ENCODE measurements at regions not wholly inside any gene's neighbourhood (a gene's known extent, or its start where the extent isn't known, plus 50 kb on each side); places are given as distances from the start of the nearest gene placed in this dataset.

GRCh38 chr3:21132896-21133295 is 618.1 kb downstream of the ZNF385D start:
- Histone ChIP-seq H4K8ac (ENCODE audit: extremely low read depth, insufficient read depth, low read length) (no peak overlapping the region), H3K4ac (replicated peaks; ENCODE audit: insufficient read length, low read depth, low read length) (no peak overlapping the region), H3K9me3 (ENCODE audit: insufficient read depth in 2 of 2, low read depth in 1 of 2, low read length in 1 of 2) (no peaks in the 10 kb centered on the region), H3K4me3 (ENCODE audit: extremely low read depth in 1 of 4, insufficient read depth in 2 of 4, low read depth in 3 of 4, low read length in 4 of 4) (no peak overlapping the region), H2BK120ac (replicated peaks; ENCODE audit: low read depth, low read length) (no peak overlapping the region), H2BK15ac (ENCODE audit: low read length) (no peak overlapping the region), H3K27ac (ENCODE audit: low read depth, low read length) (no peak overlapping the region), H2AK5ac (ENCODE audit: low read depth, low read length) (no peak overlapping the region), H2BK20ac (ENCODE audit: low read length) (no peak overlapping the region), H3K9ac (replicated peaks in 1 of 4; ENCODE audit: extremely low read depth in 1 of 4, low read depth in 3 of 4, low read length in 3 of 4) (no peak overlapping the region), H3K4me2 (ENCODE audit: insufficient read depth in 1 of 2, low read depth in 2 of 2, low read length in 2 of 2) (no peak overlapping the region), H2BK5ac (ENCODE audit: low read depth, low read length) (no peak overlapping the region), H3K36me3 (ENCODE audit: control insufficient read depth in 2 of 4, insufficient read depth in 4 of 4, low read length in 3 of 4) (no peaks in the 10 kb centered on the region), H3K23ac (ENCODE audit: insufficient read length) (no peak overlapping the region), H2AFZ (ENCODE audit: low read length) (no peak overlapping the region), H3K79me2 (ENCODE audit: control insufficient read depth in 1 of 2, insufficient read depth in 2 of 2, low read length in 2 of 2) (no peaks in the 10 kb centered on the region), H4K91ac (replicated peaks; ENCODE audit: insufficient read length, low read length) (no peak overlapping the region), H3K27me3 (replicated peaks in 1 of 4; ENCODE audit: control insufficient read depth in 3 of 4, extremely low read depth in 1 of 4, insufficient read depth in 3 of 4, low read length in 3 of 4) (no peaks in the 10 kb centered on the region), H3K23me2 (ENCODE audit: low read depth, low read length) (no peaks in the 10 kb centered on the region), H3K79me1 (ENCODE audit: low read depth, low read length) (no peaks in the 10 kb centered on the region), H3K4me1 (replicated peaks in 1 of 4; ENCODE audit: control insufficient read depth in 3 of 4, insufficient read depth in 4 of 4, low read length in 3 of 4) (no peaks in the 10 kb centered on the region), H3K56ac (replicated peaks; ENCODE audit: insufficient read length, low read depth, low read length) (no peak overlapping the region), H2BK12ac (ENCODE audit: low read depth, low read length) (no peak overlapping the region), H3K14ac (ENCODE audit: insufficient read length) (no peak overlapping the region), H3K18ac (ENCODE audit: extremely low read depth, low read length) (no peak overlapping the region), H4K5ac (ENCODE audit: insufficient read length, low read depth, low read length) (no peak overlapping the region), H4K20me1 (replicated peaks in 1 of 2; ENCODE audit: control insufficient read depth in 1 of 2, insufficient read depth in 2 of 2, low read length in 2 of 2) (no peaks in the 10 kb centered on the region)
- ChIA-PET CTCF (ENCODE audit: partially characterized antibody) (interaction anchor here (0.6 kb wide), 1 partner anchor 15 kb away, joined by 3 read pairs; no protein-coding TSS in a partner anchor), POLR2A (ENCODE audit: partially characterized antibody) (no interaction called here)
- DNase-seq (ENCODE audit: low read depth in 1 of 2, low spot score in 2 of 2) (no peak), FAIRE-seq (no peak)
- TF ChIP-seq SP4 (IDR thresholded peaks at IDR 0.05; ENCODE audit: low read length) (no peak), TAF7 (optimal IDR thresholded peaks at IDR 0.05; ENCODE audit: borderline replicate concordance, low read depth, low read length) (no peak), ZNF274 (IDR thresholded peaks at IDR 0.05; ENCODE audit: borderline replicate concordance, extremely low read depth, low read length) (no peak), JUND (IDR thresholded peaks at IDR 0.05; ENCODE audit: low read length) (no peak)
